ENCODE measurements at regions not wholly inside any gene's neighbourhood (a gene's known extent, or its start where the extent isn't known, plus 50 kb on each side); places are given as distances from the start of the nearest gene placed in this dataset.
"Not testable (repeated sequence)": the region's sequence is repeated elsewhere in the genome, so short reads cannot be mapped to it uniquely, and the experiment has no call there.

DNA sequence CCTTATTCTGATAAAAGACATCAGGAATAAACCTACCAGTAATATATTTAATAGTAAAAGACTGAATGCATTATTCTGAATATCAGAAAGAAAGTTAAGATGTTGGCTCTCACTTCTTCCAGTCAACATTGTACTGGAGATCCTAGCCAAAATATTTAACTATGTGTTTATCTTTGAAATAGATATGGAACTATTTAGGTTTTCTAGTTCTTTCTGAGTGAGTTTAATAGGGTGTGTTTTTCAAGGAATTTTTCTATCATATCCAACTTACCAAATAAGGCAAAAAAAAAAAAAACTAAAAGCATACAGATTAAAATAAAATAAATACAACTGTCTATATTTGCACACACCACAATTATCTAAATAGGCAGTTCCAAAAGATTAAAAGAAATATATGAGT is 478.9 kb upstream of the LMO3 start:
- DNase-seq (ENCODE audit: low spot score), result no peak

DNA sequence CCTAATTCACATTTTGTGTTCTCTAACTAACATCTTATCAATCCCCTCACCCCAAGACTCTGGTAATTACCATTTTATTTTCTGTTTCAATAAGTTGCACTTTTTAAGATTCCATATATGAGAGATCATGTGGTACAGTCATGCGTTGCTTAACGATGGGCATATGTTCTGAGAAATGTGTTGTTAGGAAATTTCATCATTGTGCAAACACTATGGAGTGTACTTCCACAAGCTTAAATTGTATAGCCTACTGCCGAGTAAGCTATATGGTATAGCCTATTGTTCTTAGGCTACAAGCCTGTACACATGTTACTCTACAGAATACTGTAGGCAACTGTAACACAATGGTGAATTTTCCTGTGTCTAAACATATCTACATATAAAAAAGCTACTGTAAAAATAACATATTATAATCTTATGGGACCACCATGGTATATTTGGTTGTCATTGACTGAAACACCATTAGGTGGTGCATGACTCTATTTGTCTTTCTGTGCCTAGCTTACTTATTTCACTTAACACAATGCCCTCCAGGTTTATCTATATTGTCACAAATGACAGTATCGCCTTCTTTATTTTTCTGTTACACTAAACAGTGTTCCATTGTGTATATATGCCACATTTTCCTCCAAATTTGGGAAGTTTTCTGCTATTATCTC is 473.4 kb upstream of the LMO3 start:
- no peak for DNase-seq (ENCODE audit: low spot score)

DNA sequence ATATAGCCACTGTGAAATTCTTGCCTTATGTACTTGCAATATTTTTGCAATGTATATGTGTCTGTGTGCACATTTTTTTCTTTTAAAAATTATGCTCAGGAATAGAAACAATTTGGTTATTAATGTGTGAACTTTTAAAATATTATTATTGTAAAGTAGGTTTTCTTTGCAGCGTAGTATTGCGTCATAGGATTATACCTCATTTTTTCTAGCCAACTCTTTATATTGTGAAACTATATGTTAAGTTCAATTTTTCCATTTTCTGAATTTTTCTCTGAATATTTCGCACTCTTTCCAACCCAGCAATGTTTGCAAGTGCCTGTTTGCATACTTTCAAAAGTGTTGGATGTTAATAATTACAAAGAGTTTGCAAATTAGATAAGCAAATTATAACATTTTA is 471.6 kb upstream of the LMO3 start:
- no peak for DNase-seq (ENCODE audit: low spot score)

DNA sequence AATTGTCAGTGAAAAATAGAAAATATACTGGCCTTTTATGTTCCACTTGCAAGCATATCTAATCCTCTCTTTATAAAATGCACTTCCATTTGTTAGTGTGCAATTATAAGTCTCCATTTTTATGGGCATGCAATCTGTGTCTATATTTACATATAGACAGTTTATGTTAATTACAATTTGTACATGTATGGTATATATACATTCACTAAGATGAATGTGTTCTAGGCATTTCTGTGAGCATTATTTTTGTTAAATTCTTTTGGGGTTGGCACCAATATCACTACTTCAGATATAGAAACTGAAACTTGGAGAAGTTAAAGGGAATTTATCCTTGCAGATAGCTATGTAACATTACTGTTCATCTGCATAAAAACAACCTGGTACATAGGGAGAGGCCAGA is 470.8 kb upstream of the LMO3 start:
- DNase-seq (ENCODE audit: low spot score), result no peak

- DNase-seq (ENCODE audit: low spot score), result no peak
Observed at GRCh38 chr12:17076028-17076744, 470.2 kb upstream of the LMO3 start.

- DNase-seq (ENCODE audit: low spot score), result no peak
Observed at GRCh38 chr12:17064834-17065233, 458.9 kb upstream of the LMO3 start.

- peak; percentile 1 for DNase-seq (ENCODE audit: low spot score)
Observed at GRCh38 chr12:17062267-17063036, 456.5 kb upstream of the LMO3 start.

DNA sequence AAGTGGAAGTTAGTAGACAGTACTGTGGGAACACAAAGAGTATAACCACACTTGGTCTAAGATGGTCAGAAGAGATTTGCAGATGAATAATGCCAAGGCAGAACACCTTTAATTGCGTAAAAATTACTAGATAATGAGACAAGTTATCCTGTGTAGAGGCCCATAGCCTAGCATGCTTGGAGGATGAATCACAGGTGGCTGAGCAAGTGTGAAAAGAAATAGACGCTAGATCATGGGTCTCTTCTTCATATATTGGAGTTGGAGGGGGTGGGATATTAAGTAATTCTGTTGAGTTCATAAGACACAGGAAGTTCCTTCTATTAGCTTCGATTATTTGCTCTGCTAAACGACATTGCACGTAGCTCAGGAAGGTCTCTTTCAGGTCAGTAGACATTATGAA is 454.3 kb upstream of the LMO3 start:
- no peak for DNase-seq (ENCODE audit: low spot score)

DNA sequence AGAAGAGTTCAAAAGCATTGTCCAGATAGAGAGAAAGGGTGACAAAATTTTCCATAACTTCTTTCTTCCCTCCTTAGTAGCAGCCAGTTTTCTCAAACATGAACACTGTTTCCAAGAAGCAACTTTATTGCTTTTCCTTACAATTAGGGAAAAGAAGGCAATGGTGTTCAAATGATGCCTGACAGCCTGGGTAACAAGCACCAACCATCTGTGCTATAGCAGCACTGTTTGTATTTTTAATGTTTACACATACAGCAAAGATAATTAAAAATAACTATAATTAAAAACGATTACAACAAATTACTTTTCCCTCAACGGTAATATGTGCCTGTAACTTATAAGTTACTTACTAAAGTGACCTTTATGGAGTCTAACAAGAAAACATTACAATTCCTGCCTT is 450.6 kb upstream of the LMO3 start:
- no peak for DNase-seq (ENCODE audit: low spot score)

- no peak for DNase-seq (ENCODE audit: low spot score)
Observed at GRCh38 chr12:17038923-17039322, 433.0 kb upstream of the LMO3 start.

GRCh38 chr12:17035372-17035771 is 429.4 kb upstream of the LMO3 start:
- no peak for DNase-seq (ENCODE audit: low spot score)

GRCh38 chr12:17030338-17030737 is 424.4 kb upstream of the LMO3 start:
- DNase-seq (ENCODE audit: low spot score), result no peak

DNA sequence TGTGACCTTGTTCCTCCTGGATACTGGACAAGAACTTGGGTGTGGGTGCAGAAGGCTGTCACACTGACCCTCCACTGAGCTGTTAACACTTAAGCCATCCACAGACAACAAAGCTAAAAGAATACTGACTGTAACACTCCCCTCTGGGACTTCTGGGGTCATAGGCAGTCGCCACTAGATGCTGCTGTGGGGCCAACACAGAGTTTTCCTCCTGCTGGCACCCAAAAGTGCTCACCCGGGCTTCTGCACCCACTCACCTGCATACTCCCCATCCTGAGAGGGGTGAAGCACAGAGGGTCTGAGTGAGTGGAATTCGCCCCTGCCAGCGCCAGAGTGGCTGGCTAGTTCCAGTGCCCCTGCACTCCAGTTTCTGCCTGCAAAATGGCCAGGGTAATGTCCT is 422.4 kb upstream of the LMO3 start:
- DNase-seq (ENCODE audit: low spot score), result no peak

GRCh38 chr12:17025424-17025823 is 419.5 kb upstream of the LMO3 start:
- not testable (repeated sequence) for DNase-seq (ENCODE audit: low spot score)

DNA sequence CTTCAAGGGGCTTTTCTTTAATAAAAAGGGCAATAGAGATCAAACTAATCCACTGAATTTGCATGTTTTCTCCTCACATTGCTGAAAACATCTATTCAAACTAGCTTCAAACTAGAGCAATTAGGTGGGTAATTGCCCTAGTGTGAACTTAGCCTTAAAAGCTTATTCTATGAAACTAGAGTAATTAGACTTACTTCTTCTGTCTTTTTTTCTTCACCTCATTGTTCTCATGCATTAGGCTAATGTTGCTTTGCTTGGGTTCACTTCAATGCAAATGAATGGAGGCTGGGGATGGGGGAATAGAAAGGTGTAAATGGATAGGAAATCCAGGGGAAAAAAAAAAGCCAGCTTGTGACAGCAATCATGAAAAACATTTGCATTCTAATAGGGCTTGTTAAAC is 414.8 kb upstream of the LMO3 start:
- no peak for DNase-seq (ENCODE audit: low spot score)

GRCh38 chr12:17017402-17017801 is 411.4 kb upstream of the LMO3 start:
- no peak for DNase-seq (ENCODE audit: low spot score)

GRCh38 chr12:17016116-17016864 is 410.3 kb upstream of the LMO3 start:
- no peak for DNase-seq (ENCODE audit: low spot score)

GRCh38 chr12:17015501-17015900 is 409.5 kb upstream of the LMO3 start:
- DNase-seq (ENCODE audit: low spot score), result no peak

- not testable (repeated sequence) for DNase-seq (ENCODE audit: low spot score)
Observed at GRCh38 chr12:17007442-17008040, 401.6 kb upstream of the LMO3 start.

GRCh38 chr12:16998538-16998937 is 392.6 kb upstream of the LMO3 start:
- not testable (repeated sequence) for DNase-seq (ENCODE audit: low spot score)

DNA sequence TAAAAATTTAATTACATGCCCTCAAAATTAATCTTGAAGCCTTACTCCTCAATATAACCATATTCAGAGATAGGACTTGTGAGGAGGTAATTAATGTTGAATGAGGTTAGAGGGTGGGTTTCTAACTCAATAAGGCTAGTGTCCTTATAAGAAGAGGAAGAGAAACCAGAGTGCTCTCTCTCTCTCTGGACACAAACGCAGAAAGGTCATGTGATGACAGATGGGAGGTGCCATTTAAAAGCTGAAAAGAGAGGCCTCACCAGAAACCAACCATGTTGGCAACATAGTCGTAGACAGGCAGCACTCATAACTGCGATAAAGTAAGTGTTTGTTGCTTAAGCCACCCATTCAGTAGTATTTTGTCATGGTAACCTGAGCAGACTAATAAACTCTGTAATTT is 378.5 kb upstream of the LMO3 start:
- DNase-seq (ENCODE audit: low spot score), result no peak

Data from COLO829 (cell line).